GM18505 (cell line): ENCODE measurements at regions not wholly inside any gene's neighbourhood (a gene's known extent, or its start where the extent isn't known, plus 50 kb on each side); places are given as distances from the start of the nearest gene placed in this dataset.

Source experiments
- ATAC-seq: cut with Tn5 transposase; IDR thresholded peaks from one replicate; pipeline ENCODE4 v1.9.1; 2021; ENCODE audit not compliant: unreplicated experiment
- POLR2A ChIP-seq: IDR thresholded peaks from 4 replicates; pipeline ENCODE4 v1.6.1; 2011; ENCODE audit warnings: borderline replicate concordance; ENCODE audit not compliant: insufficient read depth, insufficient read length; ENCODE audit errors: extremely low read depth

DNA sequence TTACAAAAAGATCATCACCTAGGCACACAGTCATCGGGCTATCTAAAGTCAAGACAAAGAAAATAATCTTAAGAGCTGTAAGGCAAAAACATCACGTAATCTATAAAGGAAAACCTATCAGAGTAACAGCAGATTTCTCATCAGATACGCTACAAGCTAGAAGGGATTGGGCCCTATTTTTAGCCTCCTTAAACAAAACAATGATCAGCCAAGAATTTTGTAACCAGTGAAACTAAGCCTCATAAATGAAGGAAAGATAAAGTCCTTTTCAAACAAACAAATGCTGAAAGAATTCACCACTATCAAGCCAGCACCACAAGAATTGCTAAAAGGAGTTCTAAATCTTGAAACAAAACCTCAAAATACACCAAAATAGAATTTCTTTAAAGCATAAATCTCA is 191.6 kb upstream of the BMP4 start:
- ATAC-seq = no peak
- TF ChIP-seq POLR2A = no peak

DNA sequence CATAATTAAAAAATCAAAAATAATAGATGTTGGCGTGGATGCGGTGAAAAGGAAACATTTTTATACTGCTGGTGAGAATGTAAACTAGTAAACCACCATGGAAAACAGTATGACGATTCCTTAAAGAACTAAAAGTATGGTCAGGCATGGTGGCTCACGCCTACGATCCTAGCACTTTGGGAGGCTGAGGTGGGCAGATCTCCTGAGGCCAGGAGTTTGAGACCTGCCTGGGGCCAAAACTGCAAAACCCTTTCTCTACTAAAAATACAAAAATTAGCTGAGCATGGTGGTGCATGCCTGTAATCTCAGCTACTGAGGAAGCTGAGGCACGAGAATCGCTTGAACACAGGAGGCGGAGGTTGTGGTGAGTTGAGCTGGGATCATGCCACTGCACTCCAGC is 195.7 kb upstream of the BMP4 start:
- no peak for ATAC-seq
- TF ChIP-seq POLR2A = no peak

DNA sequence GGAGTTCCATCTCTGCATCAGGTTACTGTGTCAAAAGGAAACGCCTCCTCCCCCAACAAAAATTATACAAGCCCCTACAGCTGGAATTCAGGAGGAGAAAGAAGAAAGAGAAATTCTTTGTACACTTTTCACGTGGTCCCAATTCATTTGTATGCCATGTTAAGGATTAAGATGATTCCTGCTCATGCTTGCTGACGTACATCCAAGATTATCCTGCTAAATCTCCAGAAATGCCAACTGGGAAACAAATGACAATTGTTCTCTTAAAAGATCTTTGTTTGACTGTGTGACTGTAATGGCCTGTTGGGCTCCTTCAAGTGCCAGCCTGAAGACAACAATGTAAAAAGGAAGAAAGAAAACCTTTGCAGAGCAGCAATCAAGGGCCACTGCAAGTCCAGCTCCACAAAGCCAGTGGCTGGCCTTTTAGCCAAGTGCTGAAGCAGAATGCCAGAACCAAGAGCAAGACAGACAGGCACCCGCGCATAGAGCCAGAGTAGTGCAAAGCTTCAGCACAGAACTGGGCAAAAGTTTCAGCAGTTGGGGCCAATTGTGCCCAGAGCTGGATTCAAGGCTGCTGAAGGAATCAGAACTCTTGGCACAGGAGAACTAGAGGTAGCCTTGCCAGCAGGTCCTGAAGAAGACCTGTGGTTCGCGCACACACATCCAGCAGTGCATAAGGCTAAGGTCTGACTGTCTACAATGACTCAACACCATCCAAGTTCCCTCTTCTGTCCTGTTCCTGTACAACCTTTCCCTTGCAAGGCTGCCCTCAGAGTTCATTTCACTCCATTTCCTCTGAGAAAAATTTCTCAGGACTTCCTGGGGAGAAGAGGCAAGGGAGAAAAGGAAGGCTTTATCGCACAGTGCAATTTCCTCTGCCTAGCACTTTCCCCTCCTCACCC is 209.7 kb upstream of the BMP4 start:
- no peak for ATAC-seq
- TF ChIP-seq POLR2A = no peak

DNA sequence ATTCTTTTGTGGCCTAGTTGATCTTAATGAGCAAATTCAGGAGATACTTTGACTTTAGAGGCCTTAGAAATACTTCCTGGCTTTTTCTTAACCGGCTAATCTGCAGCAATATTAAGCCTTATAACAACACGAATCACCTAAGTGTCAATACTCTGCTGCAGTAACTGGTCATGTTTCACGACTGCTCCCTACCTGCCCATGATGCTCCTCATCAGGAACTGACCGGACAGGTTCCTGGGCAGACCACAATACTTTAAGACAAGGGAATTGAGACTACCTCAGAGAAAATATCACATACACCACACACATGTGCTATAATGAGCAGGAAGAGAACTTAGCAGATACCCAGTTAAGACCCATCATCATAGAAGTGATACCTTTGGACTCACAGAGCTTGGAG is 211.9 kb upstream of the BMP4 start:
- no peak for TF ChIP-seq POLR2A
- ATAC-seq = no peak

DNA sequence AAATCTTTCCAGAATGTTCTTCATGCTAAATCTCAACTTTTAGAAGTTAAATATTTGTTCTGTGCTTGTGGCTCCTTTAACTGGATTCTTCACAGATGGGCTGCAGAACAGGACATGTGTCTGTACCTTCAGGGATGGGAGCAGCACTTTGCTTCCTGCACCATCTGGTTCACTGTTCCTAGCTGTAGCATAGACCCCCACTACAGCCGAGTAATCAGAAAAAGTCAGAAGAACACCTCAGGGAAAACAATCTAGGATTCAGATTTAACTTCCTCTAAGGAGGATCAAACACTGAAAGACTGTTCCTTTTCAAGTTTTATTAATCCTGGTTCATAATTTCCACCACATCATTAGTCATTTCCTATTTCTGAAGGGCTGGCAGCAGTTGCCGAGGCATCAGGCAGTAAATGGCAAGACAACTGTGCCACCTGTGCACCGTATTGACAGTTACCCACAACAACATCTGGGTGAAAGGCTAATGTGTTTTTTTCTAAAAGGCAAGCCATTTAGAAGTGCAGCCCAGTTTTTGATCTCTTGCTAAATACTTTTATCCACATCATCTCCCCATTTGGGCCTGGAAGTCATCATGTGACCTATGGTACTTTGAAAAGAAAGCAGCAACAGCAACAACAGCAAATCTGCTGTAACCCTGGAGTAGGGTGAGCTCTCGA is 212.8 kb upstream of the BMP4 start:
- TF ChIP-seq POLR2A = no peak
- no peak for ATAC-seq

DNA sequence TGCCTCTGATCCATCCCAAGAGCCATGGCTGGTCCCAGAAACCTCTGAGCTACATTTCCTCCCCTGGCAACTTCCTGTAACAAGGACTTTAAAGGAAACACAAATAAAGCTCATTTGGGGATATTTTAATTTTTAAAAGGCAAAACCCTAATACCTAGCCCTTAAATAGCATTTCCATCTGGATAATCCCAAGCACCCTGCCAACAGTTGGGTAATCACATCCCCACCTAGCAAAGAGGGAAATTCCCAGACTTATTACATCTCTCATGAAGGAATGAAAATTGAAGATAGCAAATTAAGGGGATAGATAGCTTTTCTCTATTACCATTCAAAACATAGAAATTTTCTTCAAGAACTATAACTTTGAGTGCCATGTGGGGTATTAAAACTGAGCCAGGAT is 213.7 kb upstream of the BMP4 start:
- no peak for TF ChIP-seq POLR2A
- no peak for ATAC-seq

DNA sequence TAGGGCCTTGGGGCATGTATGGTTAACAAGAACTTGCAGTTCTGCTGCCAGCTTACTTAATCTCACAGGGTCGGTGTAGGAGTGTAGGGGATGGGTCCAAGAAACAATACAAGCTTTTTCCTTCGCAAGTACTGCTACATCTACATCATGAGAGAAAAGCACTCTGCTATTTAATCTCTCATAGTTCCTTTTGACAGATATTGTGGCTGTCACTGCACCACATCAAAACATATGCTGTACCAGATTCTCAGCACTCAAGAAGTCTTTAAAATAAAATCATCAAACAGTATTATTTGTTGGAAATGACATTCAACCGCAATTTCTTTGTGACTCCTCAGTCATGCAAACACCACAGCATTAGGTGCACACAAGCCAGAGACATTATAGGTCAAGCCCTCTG is 215.5 kb upstream of the BMP4 start:
- ATAC-seq = no peak
- TF ChIP-seq POLR2A = no peak

DNA sequence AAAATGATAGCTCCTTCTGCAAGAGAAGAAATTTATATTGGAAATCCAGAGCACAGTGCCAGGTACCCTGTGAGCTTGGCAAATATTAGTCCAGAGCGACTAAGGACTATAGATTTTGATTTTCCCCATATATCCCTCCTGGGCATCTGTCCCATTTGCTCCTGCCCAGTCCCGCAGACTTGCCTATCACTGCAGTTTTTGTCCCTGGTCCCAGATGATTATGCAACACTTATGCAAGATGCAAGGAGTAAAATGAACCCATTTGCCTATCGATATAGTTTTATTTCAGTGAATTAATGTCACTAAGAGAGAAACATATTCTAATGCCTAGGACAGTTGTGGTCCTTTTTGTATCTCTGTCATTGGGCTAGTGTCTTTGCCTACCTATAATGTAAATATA is 215.9 kb upstream of the BMP4 start:
- TF ChIP-seq POLR2A = no peak
- no peak for ATAC-seq

DNA sequence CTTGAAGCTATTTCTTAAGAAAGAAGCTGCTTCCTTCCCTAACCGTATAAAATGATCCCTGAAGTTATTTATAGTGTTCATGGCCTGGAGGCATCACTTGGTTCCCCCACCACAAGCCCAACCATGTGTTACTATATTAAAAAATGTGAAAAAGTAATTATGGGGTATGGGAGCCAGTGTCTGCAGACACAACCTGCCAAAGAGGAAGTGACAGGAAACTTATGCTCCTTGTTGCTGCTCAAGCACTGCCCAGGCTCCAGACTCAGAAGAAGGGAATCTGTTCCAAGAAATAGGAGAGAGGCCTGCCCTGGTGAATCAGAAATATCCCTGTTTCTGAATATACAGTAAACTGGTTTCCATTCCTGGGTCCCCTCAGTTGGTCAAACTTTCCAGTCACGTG is 217.2 kb upstream of the BMP4 start:
- no peak for TF ChIP-seq POLR2A
- ATAC-seq = no peak

DNA sequence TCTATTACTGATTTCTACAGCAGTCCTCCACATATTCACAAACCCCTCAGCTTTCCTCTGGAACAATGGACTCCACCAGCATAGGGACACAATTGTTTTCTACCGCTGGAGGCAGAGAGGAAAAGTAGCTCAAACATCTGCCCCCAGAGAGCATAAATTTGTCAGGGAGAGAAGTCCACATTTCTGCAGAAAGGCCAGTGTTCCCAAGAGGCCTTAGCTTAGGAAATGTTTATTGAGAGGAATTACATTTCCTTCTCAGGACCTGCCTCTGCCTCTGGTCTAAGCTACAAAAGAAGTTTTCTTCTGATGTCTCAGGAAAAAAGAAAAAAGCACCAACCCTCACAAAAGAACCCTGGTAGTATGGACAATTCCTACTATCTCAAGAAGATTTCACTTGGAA is 217.8 kb upstream of the BMP4 start:
- ATAC-seq = no peak
- TF ChIP-seq POLR2A = no peak

DNA sequence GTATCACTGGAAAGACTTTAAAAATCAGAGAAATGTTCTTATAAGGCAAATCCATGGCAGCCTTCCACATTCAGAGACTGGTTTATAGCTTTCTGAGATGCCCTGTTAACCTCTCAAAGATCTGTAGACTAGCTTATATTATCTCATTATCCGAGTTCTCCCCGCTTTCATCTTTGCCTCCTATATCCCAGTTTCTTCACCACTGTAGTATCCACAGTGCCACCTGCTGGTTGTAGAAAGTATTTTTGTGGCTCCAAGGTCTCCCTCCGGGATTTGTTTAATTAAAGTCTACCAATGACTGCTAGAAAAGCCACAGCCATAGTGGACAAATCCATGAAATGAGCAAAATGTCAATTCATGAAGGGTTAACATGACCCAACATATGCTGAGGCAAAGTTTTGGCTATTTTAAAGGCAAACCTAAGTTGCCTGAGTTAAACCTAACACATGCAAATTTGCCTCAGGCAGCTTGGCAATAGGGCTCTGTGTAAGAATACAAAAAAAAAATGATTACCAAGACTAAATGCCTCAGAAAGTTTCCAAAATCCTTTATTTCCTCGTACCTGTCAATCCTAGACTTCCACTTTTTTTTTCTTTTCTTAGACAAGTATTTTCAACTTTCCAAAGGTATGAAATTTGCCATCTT is 218.8 kb upstream of the BMP4 start:
- TF ChIP-seq POLR2A = no peak
- ATAC-seq = no peak

DNA sequence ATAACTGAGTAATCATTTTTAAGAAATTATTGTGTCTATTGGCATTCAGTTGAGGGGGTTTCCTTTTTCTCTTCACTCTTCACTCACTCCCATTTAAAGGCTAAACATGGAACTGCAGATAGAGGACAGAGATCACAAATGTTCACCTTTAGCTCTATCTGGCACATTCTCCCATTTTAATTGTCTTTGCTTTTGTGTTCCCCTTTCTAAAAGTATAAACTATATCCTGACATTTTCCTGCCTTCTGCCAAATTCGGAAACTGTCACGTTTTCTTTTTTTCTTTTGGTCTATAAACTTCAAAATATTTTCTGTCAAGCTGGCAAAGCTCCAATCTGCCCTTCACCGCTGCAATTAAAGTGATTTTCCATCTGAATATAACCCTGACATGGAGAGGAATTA is 219.8 kb upstream of the CDKN3 start:
- TF ChIP-seq POLR2A = no peak

DNA sequence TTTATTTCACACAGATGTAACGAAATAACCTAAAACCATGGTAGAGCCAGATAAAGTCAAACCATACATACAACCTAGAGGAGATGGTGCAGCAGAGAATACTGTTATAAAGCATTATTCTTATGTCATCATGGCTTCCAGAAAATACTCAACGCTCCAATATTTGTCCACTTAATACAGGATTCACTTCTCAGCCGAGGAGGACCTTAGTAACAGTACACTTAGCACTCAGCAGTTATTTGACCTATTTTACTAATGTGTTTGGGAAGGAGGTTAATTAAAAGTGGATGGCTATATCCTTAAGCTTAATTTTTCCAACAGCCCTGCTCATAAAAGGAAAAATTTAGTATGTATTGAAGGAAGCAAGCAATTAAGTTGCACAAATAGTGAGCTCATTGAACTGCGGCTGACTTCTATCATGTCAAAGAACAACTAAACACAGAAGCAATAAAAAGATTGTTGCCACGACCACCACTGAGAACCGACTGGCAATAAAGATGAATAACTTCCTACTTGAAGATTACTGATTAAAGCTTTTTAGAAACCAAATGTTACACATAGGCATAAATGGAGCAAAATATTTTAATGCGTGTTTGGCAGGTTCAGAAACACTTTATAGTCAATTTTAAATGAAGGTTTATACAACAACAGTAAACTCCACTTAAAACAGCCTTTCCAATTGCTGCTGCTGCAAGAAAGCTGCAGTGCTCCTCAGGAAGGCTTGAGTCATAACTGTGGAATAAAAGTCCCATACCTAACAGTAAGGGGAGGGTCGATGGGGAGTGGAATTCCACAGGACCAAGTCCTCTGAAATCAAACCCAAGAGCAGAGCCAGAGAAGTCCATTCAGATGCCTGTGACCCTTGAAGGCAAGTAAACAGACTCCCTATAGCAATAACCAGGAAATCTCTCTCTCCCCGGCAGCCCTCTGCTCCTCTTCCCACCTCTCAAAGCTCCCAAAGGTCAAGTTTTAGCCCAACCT is 218.9 kb upstream of the CDKN3 start:
- no peak for ATAC-seq
- TF ChIP-seq POLR2A = no peak

More for the DNA sequence above, 219.8 kb upstream of the CDKN3 start:
- ATAC-seq = no peak

DNA sequence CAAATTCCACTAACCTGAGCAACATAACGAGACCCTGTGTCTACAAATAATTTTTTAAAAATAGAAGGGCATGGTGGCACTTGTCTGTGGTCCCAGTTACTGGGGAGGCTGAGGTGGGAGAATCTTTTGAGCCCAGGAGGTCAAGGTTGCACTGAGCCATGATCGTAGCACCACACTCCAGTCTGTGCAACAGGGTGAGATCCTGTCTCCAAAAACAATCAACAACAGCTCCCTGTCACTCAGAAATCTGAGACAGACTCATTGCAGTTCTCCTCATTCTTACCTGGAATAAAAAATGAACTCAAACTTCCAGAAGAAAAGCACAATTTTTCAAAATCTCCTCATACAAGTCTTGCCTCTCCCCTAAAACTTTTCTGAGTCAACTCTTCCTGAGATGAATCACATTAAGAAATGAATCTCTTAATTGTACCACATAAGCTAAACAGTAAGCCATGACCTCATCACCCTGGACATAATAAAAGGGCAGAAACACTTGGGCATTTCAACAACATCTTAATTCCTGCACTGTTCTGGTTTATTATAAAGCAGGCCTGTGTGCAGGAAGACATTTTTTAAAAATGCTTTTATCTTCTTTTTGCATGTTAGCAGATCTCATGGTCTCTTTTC is 214.3 kb upstream of the CDKN3 start:
- ATAC-seq = no peak
- no peak for TF ChIP-seq POLR2A
